ENCODE measurements at regions not wholly inside any gene's neighbourhood (a gene's known extent, or its start where the extent isn't known, plus 50 kb on each side); places are given as distances from the start of the nearest gene placed in this dataset.

GRCh38 chr22:47567126-47568090 is 805.0 kb downstream of the TBC1D22A start:
- no peak for DNase-seq (ENCODE audit: low read depth)
- no peak overlapping the region for H3K4me3 ChIP-seq (ENCODE audit: low read depth, low read length)
- TF ChIP-seq, protein P1, sequence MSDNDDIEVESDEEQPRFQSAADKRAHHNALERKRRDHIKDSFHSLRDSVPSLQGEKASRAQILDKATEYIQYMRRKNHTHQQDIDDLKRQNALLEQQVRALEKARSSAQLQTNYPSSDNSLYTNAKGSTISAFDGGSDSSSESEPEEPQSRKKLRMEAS (IDR thresholded peaks at IDR 0.05; ENCODE audit: low read depth, low read length): no peak
- TF ChIP-seq CTCF (IDR thresholded peaks at IDR 0.05; ENCODE audit: low read depth, low read length) (no peak), POLR2A (IDR thresholded peaks at IDR 0.05; ENCODE audit: extremely low read depth, insufficient read length) (no peak)

DNA sequence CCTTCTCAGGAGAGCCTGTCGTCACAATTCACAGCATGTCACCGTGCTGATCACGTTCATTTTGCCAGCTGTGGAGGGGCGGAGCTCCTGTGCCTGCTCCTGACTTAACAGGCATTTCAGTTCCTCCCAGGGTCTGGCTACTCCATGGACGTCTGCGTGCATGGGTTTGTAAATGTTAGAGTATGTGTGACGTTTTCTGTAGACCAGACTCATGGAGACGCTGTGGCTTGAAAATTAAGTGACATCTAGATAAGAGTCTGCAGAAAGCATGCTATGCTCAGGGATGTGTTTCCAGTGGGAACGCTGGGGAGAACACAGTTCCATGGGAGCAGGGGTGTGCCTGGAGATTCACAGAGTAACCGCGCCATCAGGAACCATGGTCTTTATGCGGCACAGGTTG is 804.0 kb downstream of the TBC1D22A start:
- TF ChIP-seq CTCF (IDR thresholded peaks at IDR 0.05; ENCODE audit: low read depth, low read length) (no peak), POLR2A (IDR thresholded peaks at IDR 0.05; ENCODE audit: extremely low read depth, insufficient read length) (no peak), MYC (IDR thresholded peaks at IDR 0.05; ENCODE audit: low read depth, low read length) (no peak)
- TF ChIP-seq, protein P1 (IDR thresholded peaks at IDR 0.05; ENCODE audit: low read depth, low read length): no peak
- H3K4me3 ChIP-seq (ENCODE audit: low read depth, low read length): no peak overlapping the region
- no peak for DNase-seq (ENCODE audit: low read depth)

- no peak overlapping the region for H3K4me3 ChIP-seq (ENCODE audit: low read depth, low read length)
- TF ChIP-seq POLR2A (IDR thresholded peaks at IDR 0.05; ENCODE audit: extremely low read depth, insufficient read length) (no peak), MYC (IDR thresholded peaks at IDR 0.05; ENCODE audit: low read depth, low read length) (no peak), CTCF (IDR thresholded peaks at IDR 0.05; ENCODE audit: low read depth, low read length) (no peak)
- TF ChIP-seq, protein P1 (IDR thresholded peaks at IDR 0.05; ENCODE audit: low read depth, low read length): no peak
- no peak for DNase-seq (ENCODE audit: low read depth)
Measured at GRCh38 chr22:47565607-47566006, 803.2 kb downstream of the TBC1D22A start.

DNA sequence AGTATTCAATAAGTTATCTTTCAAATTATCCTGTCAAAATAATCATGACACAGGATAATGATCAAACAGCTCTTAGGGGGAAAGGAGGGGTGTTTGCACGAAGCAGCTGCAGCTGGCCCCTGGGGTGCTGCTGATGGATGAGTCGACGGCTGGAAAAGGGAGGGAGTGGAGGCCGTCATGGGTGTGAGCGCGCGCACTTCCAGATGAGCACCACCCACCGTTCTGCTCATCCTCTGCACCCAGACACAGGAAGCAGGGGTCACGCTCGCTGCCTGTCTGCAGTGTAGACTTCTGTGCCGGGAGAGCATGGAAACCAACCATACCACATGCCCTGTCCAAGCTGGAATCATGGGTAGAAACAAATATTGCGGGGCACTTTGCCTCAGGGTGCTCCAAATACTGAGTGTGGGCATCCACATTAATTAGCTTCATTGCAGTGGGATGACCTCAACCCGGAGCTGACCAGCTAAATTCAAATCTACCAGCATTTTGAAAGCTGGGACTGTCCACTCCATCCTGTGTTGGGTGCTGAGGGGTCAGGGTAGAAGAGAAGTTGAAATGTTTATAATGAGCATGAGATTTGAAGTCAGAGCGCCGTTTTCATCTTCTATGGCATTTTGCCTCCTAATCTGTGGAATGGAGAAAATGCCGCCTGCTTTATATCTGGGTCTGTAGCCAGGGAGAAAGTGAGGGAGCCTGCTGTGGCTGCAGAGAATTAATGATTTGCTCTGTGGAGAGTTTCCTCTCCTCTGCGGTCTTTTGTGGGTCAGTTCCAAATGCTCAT is 802.4 kb downstream of the TBC1D22A start:
- DNase-seq (ENCODE audit: low read depth): no peak
- no peak overlapping the region for H3K4me3 ChIP-seq (ENCODE audit: low read depth, low read length)
- TF ChIP-seq, protein P1 (IDR thresholded peaks at IDR 0.05; ENCODE audit: low read depth, low read length): no peak
- TF ChIP-seq POLR2A (IDR thresholded peaks at IDR 0.05; ENCODE audit: extremely low read depth, insufficient read length) (no peak), MYC (IDR thresholded peaks at IDR 0.05; ENCODE audit: low read depth, low read length) (no peak), CTCF (IDR thresholded peaks at IDR 0.05; ENCODE audit: low read depth, low read length) (no peak)

GRCh38 chr22:47564158-47564450 is 801.7 kb downstream of the TBC1D22A start:
- no peak overlapping the region for H3K4me3 ChIP-seq (ENCODE audit: low read depth, low read length)
- DNase-seq (ENCODE audit: low read depth): no peak
- TF ChIP-seq POLR2A (IDR thresholded peaks at IDR 0.05; ENCODE audit: extremely low read depth, insufficient read length): no peak
- no peak for TF ChIP-seq MYC (IDR thresholded peaks at IDR 0.05; ENCODE audit: low read depth, low read length)
- no peak for TF ChIP-seq CTCF (IDR thresholded peaks at IDR 0.05; ENCODE audit: low read depth, low read length)
- TF ChIP-seq, protein P1 (IDR thresholded peaks at IDR 0.05; ENCODE audit: low read depth, low read length): no peak

All from NB4 (cell line).